DND-41 (cell line): ENCODE measurements at regions not wholly inside any gene's neighbourhood (a gene's known extent, or its start where the extent isn't known, plus 50 kb on each side); places are given as distances from the start of the nearest gene placed in this dataset.

Experiments
- EZH2 ChIP-seq: IDR thresholded peaks from 3 replicates; pipeline ENCODE4 v1.6.1; 2012; ENCODE audit warnings: borderline replicate concordance, low read depth, mild to moderate bottlenecking, moderate library complexity, low read length, inconsistent platforms; ENCODE audit not compliant: severe bottlenecking
- TF ChIP-seq, protein P1 (sequence below): IDR thresholded peaks from 2 replicates; pipeline ENCODE4 v1.5.1; 2012; ENCODE audit warnings: borderline replicate concordance, low read length, moderate library complexity, mild to moderate bottlenecking; ENCODE audit not compliant: poor library complexity, severe bottlenecking; ENCODE audit errors: extremely low read depth

DNA sequence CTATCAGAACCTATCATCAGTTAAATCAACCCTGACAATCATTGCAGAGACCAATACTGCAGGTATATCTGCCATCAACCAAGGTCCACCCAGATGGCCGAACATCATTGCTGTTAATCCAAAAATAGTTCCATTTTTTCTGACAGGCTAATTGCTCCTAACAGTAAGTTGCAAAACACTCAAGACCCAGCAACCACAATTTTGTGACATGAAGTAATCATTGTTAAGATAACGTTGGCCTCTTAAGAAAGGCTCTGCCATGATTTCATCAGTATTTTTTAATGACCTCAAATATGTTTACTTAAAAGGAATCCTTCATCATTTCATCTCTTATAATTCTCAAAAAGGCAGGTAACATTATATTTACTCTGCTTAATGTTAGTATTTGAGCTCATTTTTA lies 553.4 kb upstream of the POM121L12 start:
- no peak for TF ChIP-seq EZH2
- TF ChIP-seq, protein P1, sequence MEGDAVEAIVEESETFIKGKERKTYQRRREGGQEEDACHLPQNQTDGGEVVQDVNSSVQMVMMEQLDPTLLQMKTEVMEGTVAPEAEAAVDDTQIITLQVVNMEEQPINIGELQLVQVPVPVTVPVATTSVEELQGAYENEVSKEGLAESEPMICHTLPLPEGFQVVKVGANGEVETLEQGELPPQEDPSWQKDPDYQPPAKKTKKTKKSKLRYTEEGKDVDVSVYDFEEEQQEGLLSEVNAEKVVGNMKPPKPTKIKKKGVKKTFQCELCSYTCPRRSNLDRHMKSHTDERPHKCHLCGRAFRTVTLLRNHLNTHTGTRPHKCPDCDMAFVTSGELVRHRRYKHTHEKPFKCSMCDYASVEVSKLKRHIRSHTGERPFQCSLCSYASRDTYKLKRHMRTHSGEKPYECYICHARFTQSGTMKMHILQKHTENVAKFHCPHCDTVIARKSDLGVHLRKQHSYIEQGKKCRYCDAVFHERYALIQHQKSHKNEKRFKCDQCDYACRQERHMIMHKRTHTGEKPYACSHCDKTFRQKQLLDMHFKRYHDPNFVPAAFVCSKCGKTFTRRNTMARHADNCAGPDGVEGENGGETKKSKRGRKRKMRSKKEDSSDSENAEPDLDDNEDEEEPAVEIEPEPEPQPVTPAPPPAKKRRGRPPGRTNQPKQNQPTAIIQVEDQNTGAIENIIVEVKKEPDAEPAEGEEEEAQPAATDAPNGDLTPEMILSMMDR, result no peak
